GM06990 (cell line): ENCODE measurements at regions not wholly inside any gene's neighbourhood (a gene's known extent, or its start where the extent isn't known, plus 50 kb on each side); places are given as distances from the start of the nearest gene placed in this dataset.

Experiments
- DNase-seq: peaks from one replicate; pipeline ENCODE4 v3.0.0-alpha.2; 2011; ENCODE audit not compliant: insufficient read length; ENCODE audit errors: extremely low read depth
- H3K27me3 ChIP-seq: replicated peaks from 2 replicates; pipeline ENCODE4 v1.6.0; 2011; ENCODE audit warnings: low read length; ENCODE audit not compliant: control insufficient read depth, insufficient read depth
- H3K36me3 ChIP-seq: 2 replicates; pipeline ENCODE4 v1.5.1; 2011; ENCODE audit warnings: low read length; ENCODE audit not compliant: control insufficient read depth, insufficient read depth
- H3K4me3 ChIP-seq: replicated peaks from 2 replicates; pipeline ENCODE4 v1.5.1; 2011; ENCODE audit warnings: low read depth, mild to moderate bottlenecking, control low read depth, low read length
- CTCF ChIP-seq: IDR thresholded peaks from 2 replicates; pipeline ENCODE4 v1.5.1; 2011; ENCODE audit warnings: low read length, control low read depth, mild to moderate bottlenecking, inconsistent platforms; ENCODE audit not compliant: insufficient read depth, poor library complexity, severe bottlenecking

GRCh38 chr6:9116026-9116425 is 680.7 kb upstream of the SLC35B3 start:
- no peak for DNase-seq
- no peaks in the 10 kb centered on the region for H3K36me3 ChIP-seq
- TF ChIP-seq CTCF: no peak
- H3K4me3 ChIP-seq: no peak overlapping the region
- H3K27me3 ChIP-seq: no peaks in the 10 kb centered on the region

- TF ChIP-seq CTCF: no peak
- H3K36me3 ChIP-seq: no peaks in the 10 kb centered on the region
- no peaks in the 10 kb centered on the region for H3K27me3 ChIP-seq
- no peak for DNase-seq
- H3K4me3 ChIP-seq: no peak overlapping the region
Measured at GRCh38 chr6:9112544-9112943, 677.2 kb upstream of the SLC35B3 start.

- no peaks in the 10 kb centered on the region for H3K36me3 ChIP-seq
- no peaks in the 10 kb centered on the region for H3K27me3 ChIP-seq
- H3K4me3 ChIP-seq: no peak overlapping the region
- TF ChIP-seq CTCF: no peak
- no peak for DNase-seq
Measured at GRCh38 chr6:9103876-9104521, 668.7 kb upstream of the SLC35B3 start.

GRCh38 chr6:9101920-9102319 is 666.6 kb upstream of the SLC35B3 start:
- H3K4me3 ChIP-seq: no peak overlapping the region
- no peak for DNase-seq
- H3K27me3 ChIP-seq: no peaks in the 10 kb centered on the region
- no peak for TF ChIP-seq CTCF
- no peaks in the 10 kb centered on the region for H3K36me3 ChIP-seq

GRCh38 chr6:9100869-9101580 is 665.7 kb upstream of the SLC35B3 start:
- H3K4me3 ChIP-seq: no peak overlapping the region

More at GRCh38 chr6:9100869-9101580, 665.7 kb upstream of the SLC35B3 start:
- no peaks in the 10 kb centered on the region for H3K36me3 ChIP-seq
- H3K27me3 ChIP-seq: no peaks in the 10 kb centered on the region
- no peak for DNase-seq
- TF ChIP-seq CTCF: no peak
